ENCODE measurements at regions not wholly inside any gene's neighbourhood (a gene's known extent, or its start where the extent isn't known, plus 50 kb on each side); places are given as distances from the start of the nearest gene placed in this dataset.

DNA sequence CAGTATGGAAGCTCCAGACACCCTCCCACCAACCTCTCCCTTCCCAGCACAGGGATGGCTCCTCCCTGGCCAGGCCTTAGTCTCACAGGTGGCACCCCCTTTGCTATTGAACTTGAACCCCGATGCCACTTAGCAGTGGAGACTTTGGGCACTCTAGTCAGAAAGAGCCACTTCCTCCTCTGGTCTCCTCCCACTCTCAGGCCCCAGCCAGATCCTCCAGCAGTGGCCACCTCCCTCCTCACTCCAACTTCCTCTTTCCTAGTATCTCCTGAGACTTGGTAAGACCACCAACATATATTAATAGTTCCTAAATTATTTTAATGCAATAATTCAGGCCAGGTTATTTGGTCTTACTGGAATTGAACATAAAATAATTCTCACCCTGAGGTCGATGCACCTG is 437.2 kb upstream of the ID2 start:
- TF ChIP-seq, protein P1, sequence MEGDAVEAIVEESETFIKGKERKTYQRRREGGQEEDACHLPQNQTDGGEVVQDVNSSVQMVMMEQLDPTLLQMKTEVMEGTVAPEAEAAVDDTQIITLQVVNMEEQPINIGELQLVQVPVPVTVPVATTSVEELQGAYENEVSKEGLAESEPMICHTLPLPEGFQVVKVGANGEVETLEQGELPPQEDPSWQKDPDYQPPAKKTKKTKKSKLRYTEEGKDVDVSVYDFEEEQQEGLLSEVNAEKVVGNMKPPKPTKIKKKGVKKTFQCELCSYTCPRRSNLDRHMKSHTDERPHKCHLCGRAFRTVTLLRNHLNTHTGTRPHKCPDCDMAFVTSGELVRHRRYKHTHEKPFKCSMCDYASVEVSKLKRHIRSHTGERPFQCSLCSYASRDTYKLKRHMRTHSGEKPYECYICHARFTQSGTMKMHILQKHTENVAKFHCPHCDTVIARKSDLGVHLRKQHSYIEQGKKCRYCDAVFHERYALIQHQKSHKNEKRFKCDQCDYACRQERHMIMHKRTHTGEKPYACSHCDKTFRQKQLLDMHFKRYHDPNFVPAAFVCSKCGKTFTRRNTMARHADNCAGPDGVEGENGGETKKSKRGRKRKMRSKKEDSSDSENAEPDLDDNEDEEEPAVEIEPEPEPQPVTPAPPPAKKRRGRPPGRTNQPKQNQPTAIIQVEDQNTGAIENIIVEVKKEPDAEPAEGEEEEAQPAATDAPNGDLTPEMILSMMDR (IDR thresholded peaks at IDR 0.05), result no peak
- no peak for TF ChIP-seq POLR2A (IDR thresholded peaks at IDR 0.05)
